Fibroblast of pulmonary artery (primary cell): ENCODE measurements at regions not wholly inside any gene's neighbourhood (a gene's known extent, or its start where the extent isn't known, plus 50 kb on each side); places are given as distances from the start of the nearest gene placed in this dataset.
"Not testable (repeated sequence)": the region's sequence is repeated elsewhere in the genome, so short reads cannot be mapped to it uniquely, and the experiment has no call there.

ENCODE experiments used
- DNase-seq: peaks from one replicate; pipeline ENCODE4 v3.0.0-alpha.2; 2010; ENCODE audit warnings: low read depth
- H3K4me3 ChIP-seq: replicated peaks from 2 replicates; pipeline ENCODE4 v1.5.1; 2011; ENCODE audit warnings: low read depth, mild to moderate bottlenecking, control low read depth, low read length, moderate library complexity
- TF ChIP-seq, protein P1 (sequence below): IDR thresholded peaks from 2 replicates; pipeline ENCODE4 v1.5.1; 2011; ENCODE audit warnings: mild to moderate bottlenecking, control low read depth, low read length, inconsistent platforms; ENCODE audit errors: missing control alignments

DNA sequence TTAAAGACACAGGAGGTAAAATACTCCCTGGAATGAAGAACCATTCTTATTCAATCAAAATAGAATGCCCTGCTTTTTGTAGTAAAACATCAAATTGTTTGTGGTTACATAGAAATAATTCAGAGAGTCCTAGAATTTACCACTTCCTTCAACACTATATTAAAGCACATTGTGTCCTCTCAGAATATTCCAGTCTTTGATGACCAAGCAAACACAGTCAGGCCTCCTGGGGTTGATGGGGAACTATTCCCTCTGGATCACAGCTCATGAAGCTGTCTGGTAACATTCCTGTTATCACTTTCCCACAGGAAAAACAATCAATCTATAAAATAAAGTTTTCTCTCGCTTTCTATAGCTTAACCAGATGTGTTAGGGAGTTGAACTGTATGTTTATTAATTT is 389.3 kb downstream of the KCNA4 start:
- TF ChIP-seq, protein P1, sequence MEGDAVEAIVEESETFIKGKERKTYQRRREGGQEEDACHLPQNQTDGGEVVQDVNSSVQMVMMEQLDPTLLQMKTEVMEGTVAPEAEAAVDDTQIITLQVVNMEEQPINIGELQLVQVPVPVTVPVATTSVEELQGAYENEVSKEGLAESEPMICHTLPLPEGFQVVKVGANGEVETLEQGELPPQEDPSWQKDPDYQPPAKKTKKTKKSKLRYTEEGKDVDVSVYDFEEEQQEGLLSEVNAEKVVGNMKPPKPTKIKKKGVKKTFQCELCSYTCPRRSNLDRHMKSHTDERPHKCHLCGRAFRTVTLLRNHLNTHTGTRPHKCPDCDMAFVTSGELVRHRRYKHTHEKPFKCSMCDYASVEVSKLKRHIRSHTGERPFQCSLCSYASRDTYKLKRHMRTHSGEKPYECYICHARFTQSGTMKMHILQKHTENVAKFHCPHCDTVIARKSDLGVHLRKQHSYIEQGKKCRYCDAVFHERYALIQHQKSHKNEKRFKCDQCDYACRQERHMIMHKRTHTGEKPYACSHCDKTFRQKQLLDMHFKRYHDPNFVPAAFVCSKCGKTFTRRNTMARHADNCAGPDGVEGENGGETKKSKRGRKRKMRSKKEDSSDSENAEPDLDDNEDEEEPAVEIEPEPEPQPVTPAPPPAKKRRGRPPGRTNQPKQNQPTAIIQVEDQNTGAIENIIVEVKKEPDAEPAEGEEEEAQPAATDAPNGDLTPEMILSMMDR: no peak
- no peak overlapping the region for H3K4me3 ChIP-seq
- no peak for DNase-seq

DNA sequence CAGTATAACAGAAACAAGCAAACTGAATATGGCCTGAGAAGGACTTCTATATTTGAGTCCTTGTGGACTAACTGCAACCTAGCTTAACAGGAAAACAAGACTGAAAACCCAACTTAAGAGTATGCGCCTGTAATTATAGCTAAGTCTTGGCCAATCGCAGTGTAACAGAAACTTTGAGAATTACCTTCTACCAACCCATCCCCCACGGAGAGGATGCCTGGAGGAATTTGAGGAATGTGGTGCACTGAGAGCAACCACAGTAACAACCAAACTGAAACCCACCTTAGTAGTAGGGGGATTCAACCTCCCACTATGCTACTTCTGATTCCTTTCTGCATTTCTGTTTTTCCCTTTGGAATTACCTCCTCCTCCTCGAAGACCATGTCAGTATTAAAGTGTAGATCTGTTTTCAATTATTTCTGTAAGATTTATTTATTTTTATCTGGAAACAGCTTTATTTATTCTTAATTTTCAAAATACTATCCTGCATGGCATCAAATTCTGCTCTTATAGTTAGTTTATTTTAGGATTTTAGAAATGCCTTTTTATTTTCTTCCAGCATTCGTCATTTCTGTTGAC is 393.6 kb downstream of the KCNA4 start:
- TF ChIP-seq, protein P1: no peak
- DNase-seq: no peak
- H3K4me3 ChIP-seq: no peak overlapping the region

DNA sequence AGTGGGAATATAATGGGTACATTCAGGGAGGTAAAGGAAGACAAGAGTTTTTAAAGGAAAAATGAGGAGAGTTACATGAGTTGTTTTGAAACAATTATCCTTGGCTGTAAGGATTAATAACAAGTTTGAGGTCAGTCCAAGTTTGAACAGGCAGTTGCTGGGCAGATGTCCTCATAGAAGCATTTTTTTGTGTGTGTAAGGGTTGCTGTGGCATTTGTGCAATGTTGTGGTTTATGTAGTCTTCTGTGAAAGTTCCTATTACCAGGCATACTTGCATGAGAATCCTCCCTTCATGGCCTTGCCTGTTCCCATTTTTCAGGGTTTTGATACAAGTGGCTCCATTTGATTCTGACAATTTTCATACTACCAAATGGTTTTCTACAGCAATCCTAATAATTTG is 400.2 kb downstream of the KCNA4 start:
- TF ChIP-seq, protein P1: no peak
- peak; percentile 65 for DNase-seq
- no peak overlapping the region for H3K4me3 ChIP-seq

DNA sequence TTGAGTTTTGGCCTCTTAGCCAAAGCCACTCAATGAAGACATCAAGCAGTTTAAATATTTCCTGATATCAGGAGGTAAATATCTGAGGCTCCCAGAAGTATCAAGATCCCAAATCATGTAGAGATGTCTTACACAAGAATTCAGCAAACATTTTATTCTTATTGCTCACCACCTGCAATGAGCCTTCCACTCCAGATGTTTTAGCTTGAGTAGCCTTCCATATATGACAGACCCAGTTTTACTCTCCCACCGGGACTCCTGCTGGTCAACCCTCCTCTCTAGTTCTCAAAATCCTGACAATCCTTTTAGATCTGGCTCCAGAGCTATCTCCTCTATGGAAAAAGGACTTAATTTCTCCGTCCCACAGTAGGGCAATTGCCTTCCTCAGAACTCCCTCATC is 404.4 kb downstream of the KCNA4 start:
- DNase-seq: no peak
- no peak overlapping the region for H3K4me3 ChIP-seq
- TF ChIP-seq, protein P1: no peak

DNA sequence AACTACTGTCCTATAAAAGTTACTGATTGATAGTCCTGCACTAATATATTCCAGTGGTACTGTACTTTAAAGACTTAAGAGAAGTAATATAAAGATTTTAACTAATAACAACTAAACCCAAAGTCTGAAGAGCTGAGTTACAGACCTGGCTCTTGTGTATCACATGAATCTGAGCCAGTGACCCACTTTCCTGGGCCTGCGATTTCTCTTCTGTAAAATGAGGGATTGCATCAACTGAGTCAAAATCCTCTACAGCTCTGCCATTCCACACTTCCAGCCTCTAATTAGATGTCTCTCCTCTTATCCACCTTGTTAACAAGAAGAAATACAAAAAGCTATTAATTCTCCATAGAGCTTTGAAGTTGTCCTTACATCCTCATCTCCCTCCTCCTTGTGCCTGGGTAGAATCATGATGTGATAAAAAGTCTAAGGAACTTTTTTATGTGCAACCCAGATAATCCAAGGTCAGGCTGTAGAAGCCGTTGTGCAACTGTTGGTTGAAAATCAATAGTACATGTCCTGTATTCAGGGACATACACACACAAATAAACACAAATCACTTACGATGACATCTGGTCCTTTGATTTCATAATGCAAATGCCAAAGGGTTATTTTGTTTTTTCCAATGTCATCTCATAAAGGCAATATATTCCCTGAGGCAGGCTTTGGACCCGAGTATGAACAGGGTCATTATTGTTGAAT is 410.3 kb downstream of the KCNA4 start:
- TF ChIP-seq, protein P1: no peak
- H3K4me3 ChIP-seq: no peak overlapping the region
- DNase-seq: no peak

DNA sequence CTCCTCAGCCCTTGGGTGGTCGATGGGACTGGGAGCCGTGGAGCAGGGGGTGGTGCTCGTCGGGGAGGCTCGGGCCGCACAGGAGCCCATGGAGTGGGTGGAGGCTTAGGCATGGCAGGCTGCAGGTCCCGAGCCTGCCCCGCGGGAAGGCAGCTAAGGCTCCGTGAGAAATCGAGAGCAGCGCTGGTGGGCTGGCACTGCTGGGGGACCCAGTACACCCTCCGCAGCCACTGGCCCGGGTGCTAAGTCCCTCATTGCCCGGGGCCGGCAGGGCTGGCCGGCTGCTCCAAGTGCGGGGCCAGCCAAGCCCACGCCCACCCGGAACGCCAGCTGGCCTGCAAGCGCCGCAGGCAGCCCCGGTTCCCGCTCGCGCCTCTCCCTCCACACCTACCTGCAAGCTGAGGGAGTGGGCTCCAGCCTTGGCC is 416.7 kb downstream of the KCNA4 start:
- not testable (repeated sequence) for H3K4me3 ChIP-seq, DNase-seq

DNA sequence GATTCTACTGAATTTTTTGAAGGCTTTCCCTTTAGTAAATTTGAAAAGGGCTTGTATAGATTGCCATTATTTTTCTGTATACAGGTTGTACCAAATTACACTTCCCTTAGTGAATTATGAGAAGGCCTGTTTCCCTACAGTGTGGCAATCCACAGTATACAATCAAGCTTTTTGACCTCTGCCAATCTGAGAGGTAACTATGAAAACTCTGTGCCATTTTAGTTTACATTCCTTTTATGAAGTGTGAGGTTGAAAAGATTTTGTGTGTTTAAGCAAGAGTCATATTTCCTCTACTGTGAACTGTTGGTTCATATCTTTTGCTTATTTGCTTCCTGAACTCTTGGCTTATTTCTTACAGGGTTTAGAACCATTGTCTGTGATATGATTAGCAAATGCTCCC is 432.5 kb downstream of the KCNA4 start:
- TF ChIP-seq, protein P1: no peak
- no peak for DNase-seq

More for the DNA sequence above, 432.5 kb downstream of the KCNA4 start:
- H3K4me3 ChIP-seq: no peak overlapping the region
